Ovary (tissue), 7 donors: ENCODE measurements at regions not wholly inside any gene's neighbourhood (a gene's known extent, or its start where the extent isn't known, plus 50 kb on each side); places are given as distances from the start of the nearest gene placed in this dataset.

Experiments
- DNase-seq, 5 donors: peaks; one replicate each; pipeline ENCODE4 v3.0.0-alpha.2; 2019 to 2020
- H3K27ac ChIP-seq, 2 donors: fragments of 200-600 bp; one replicate each; pipeline versions ENCODE4 v1.5.1 to v1.8.0; 2019 to 2022
- H3K27me3 ChIP-seq: fragments of 200-600 bp; one replicate; pipeline ENCODE4 v1.8.0; 2022
- H3K36me3 ChIP-seq: fragments of 200-600 bp; sonication (generic); one replicate; pipeline ENCODE4 v1.5.1; 2019
- H3K4me1 ChIP-seq: one replicate; pipeline ENCODE4 v1.8.1; 2013; ENCODE audit warnings: mild to moderate bottlenecking, moderate library complexity; ENCODE audit not compliant: insufficient read depth
- H3K4me3 ChIP-seq: fragments of 200-600 bp; sonication (generic); one replicate; pipeline ENCODE4 v1.5.1; 2017
- H3K9me3 ChIP-seq, 2 donors: fragments of 200-600 bp in 1 of 2; sonication (generic) in 1 of 2; one replicate each; pipeline versions ENCODE4 v1.5.1 to v1.8.1; 2013 to 2019; ENCODE audit warnings: mild to moderate bottlenecking in 1 of 2, moderate library complexity in 1 of 2
- CTCF ChIP-seq, 3 donors: fragments of 450-650 bp in 2 of 3; fragments of 200-600 bp in 1 of 3; IDR thresholded peaks; one replicate each; pipeline versions ENCODE4 v1.5.1 to v1.8.0; 2016 to 2022; ENCODE audit warnings: antibody characterized with exemption in 3 of 3, mild to moderate bottlenecking in 1 of 3
- EP300 ChIP-seq: sonication (generic); formaldehyde crosslinking; IDR thresholded peaks from one replicate; pipeline ENCODE4 v1.6.1; 2017; ENCODE audit warnings: antibody characterized with exemption
- POLR2A ChIP-seq: fragments of 450-650 bp; IDR thresholded peaks from one replicate; pipeline ENCODE4 v1.6.1; 2017; ENCODE audit warnings: antibody characterized with exemption, mild to moderate bottlenecking, moderate library complexity
- WGBS, 3 donors: extraction: QIAGEN DNeasy Blood & Tissue Kit in 1 of 3; methylation state at CpG; one replicate each; pipeline versions ENCODE4 v1.1.5 to v1.1.7; 2013 to 2017; 5-methylcytosine and 5-hydroxymethylcytosine counted together
- intact Hi-C, 4 donors: fragments of 100-400 bp; cut with DNase I; formaldehyde crosslinking; loops; one replicate each; pipeline versions ENCODE4 v1.11.0 to v1.15.1; 2022 to 2023
- donor health status: DM: no; HTN: no; CAD: no; lungs with moderate emphysema.
- donor health status: DM: no; HTN: no; CAD: no.
- donor health status: Bipolar disorder and iron deficiency.
- donor health status: DM: no; HTN: no; CAD: no.
- donor health status: DM: yes; HTN: yes; CAD: no.

- TF ChIP-seq EP300 (no peak), CTCF (IDR thresholded peaks at IDR 0.05) (no peak), POLR2A (no peak)
- Histone ChIP-seq H3K4me1 (peaks cover 2% of the 10 kb centered on the region), H3K36me3 (no peaks in the 10 kb centered on the region), H3K4me3 (no peak overlapping the region), H3K9me3 (no peaks in the 10 kb centered on the region), H3K27ac (no peak overlapping the region), H3K27me3 (no peaks in the 10 kb centered on the region)
- no peak for DNase-seq
- intact Hi-C loops: no loop called here
- 60 to 68% (median 61%) methylated on average over 6 of the region's 6 CpGs for WGBS, 3 donors
Measured at GRCh38 chr15:88395872-88396781, 71.1 kb downstream of the MRPL46 start.

GRCh38 chr15:88395241-88395640, 71.9 kb downstream of the MRPL46 start:
- no peak for DNase-seq
- Histone ChIP-seq H3K27ac (no peak overlapping the region), H3K9me3 (no peaks in the 10 kb centered on the region), H3K4me1 (peaks cover 2% of the 10 kb centered on the region), H3K27me3 (no peaks in the 10 kb centered on the region), H3K36me3 (no peaks in the 10 kb centered on the region), H3K4me3 (no peak overlapping the region)
- TF ChIP-seq CTCF (IDR thresholded peaks at IDR 0.05): no peak
- intact Hi-C loops: no loop called here
- WGBS, 3 donors: 45 to 59% (median 56%) methylated on average over 7 of the region's 7 CpGs

GRCh38 chr15:88394553-88395145, 72.5 kb downstream of the MRPL46 start:
- no peaks in the 10 kb centered on the region for H3K27me3 ChIP-seq
- intact Hi-C loops: no loop called here
- no peak for DNase-seq

More at GRCh38 chr15:88394553-88395145, 72.5 kb downstream of the MRPL46 start:
- 11 to 32% (median 21%) methylated on average over 1 of the region's 1 CpG for WGBS, 3 donors
- no peak overlapping the region for H3K4me3 ChIP-seq
- no peaks in the 10 kb centered on the region for H3K36me3 ChIP-seq
- peaks cover 2% of the 10 kb centered on the region for H3K4me1 ChIP-seq
- no peak overlapping the region for H3K27ac ChIP-seq
- no peaks in the 10 kb centered on the region for H3K9me3 ChIP-seq
- TF ChIP-seq POLR2A: no peak
- TF ChIP-seq CTCF (IDR thresholded peaks at IDR 0.05): no peak
- TF ChIP-seq EP300: no peak
